ENCODE measurements at regions not wholly inside any gene's neighbourhood (a gene's known extent, or its start where the extent isn't known, plus 50 kb on each side); places are given as distances from the start of the nearest gene placed in this dataset.

- TF ChIP-seq CREB1 (IDR thresholded peaks at IDR 0.05; ENCODE audit: low read depth), result no peak
Measured at GRCh38 chr3:161821591-161821990, 325.0 kb downstream of the OTOL1 start (continued).

- H3K9ac ChIP-seq (ENCODE audit: control insufficient read depth, insufficient read depth, low read length), result no peak overlapping the region
- no peak overlapping the region for H3K4me2 ChIP-seq (ENCODE audit: control insufficient read depth, insufficient read depth)
- no peak overlapping the region for H2AFZ ChIP-seq (ENCODE audit: control insufficient read depth, low read depth, low read length)
- FAIRE-seq (no peak), DNase-seq (ENCODE audit: low read depth, low spot score) (no peak), ATAC-seq (no peak)
- H3K9me3 ChIP-seq (replicated peaks; ENCODE audit: control insufficient read depth, insufficient read depth, low read length), result no peaks in the 10 kb centered on the region
- intact Hi-C loops (cut with micrococcal nuclease; ENCODE audit: unreplicated experiment) (no loop called here), in situ Hi-C loops (cut with MboI) (no loop called here)
- ChIA-PET POLR2A (no interaction called here), SMC1A (ENCODE audit: uncharacterized antibody, unreplicated experiment) (interaction anchor here (0.9 to 1.4 kb wide), 2 partner anchors 18 to 40 kb away, joined by 3 to 4 read pairs; no protein-coding TSS in a partner anchor), RAD21 (ENCODE audit: unreplicated experiment) (no interaction called here), CTCF (no interaction called here)
- H3K4me3 ChIP-seq, result no peak overlapping the region
- H3K4me1 ChIP-seq (ENCODE audit: control insufficient read depth, insufficient read depth, low read length), result no peaks in the 10 kb centered on the region
- no peak for TF ChIP-seq TARDBP (IDR thresholded peaks at IDR 0.05; ENCODE audit: borderline replicate concordance)
- no peak for TF ChIP-seq BCLAF1 (IDR thresholded peaks at IDR 0.05)
- no peaks in the 10 kb centered on the region for H3K79me2 ChIP-seq (ENCODE audit: control insufficient read depth, insufficient read depth, low read length)
- H3K27ac ChIP-seq (ENCODE audit: control insufficient read depth, insufficient read depth), result no peak overlapping the region
- H3K27me3 ChIP-seq (replicated peaks in 1 of 2; ENCODE audit: control insufficient read depth in 2 of 2, insufficient read depth in 2 of 2, low read length in 1 of 2), result no peaks in the 10 kb centered on the region; a peak in 1 of 4 replicates
- no peaks in the 10 kb centered on the region for H3K36me3 ChIP-seq (ENCODE audit: control insufficient read depth in 2 of 2, insufficient read depth in 2 of 2, low read length in 1 of 2)
- 31% methylated on average over 3 of the region's 3 CpGs for WGBS (ENCODE audit: insufficient coverage, insufficient replicate concordance, low lambda C conversion rate, missing lambda C conversion rate)
- BruUV-seq (replicated peaks), result no TSS peak
- no peaks in the 10 kb centered on the region for H4K20me1 ChIP-seq (ENCODE audit: control insufficient read depth, insufficient read depth)
Measured at GRCh38 chr3:161822291-161822690, 325.7 kb downstream of the OTOL1 start.

- no peaks in the 10 kb centered on the region for H3K9me3 ChIP-seq (replicated peaks; ENCODE audit: control insufficient read depth, insufficient read depth, low read length)
- H3K36me3 ChIP-seq (ENCODE audit: control insufficient read depth in 2 of 2, insufficient read depth in 2 of 2, low read length in 1 of 2), result no peaks in the 10 kb centered on the region
- FAIRE-seq (no peak), ATAC-seq (no peak), DNase-seq (ENCODE audit: low read depth, low spot score) (no peak)
- H3K4me3 ChIP-seq, result no peak overlapping the region
- POLR2A ChIA-PET, result no interaction called here
- 27% methylated on average over 3 of the region's 3 CpGs for WGBS (ENCODE audit: insufficient coverage, insufficient replicate concordance, low lambda C conversion rate, missing lambda C conversion rate)
- in situ Hi-C loops (cut with MboI) (no loop called here), intact Hi-C loops (cut with micrococcal nuclease; ENCODE audit: unreplicated experiment) (no loop called here)
- H3K4me1 ChIP-seq (ENCODE audit: control insufficient read depth, insufficient read depth, low read length), result no peaks in the 10 kb centered on the region
- RAD21 ChIA-PET (ENCODE audit: unreplicated experiment), result no interaction called here
- no peak overlapping the region for H3K4me2 ChIP-seq (ENCODE audit: control insufficient read depth, insufficient read depth)
- no peaks in the 10 kb centered on the region; a peak in 1 of 4 replicates for H3K27me3 ChIP-seq (replicated peaks in 1 of 2; ENCODE audit: control insufficient read depth in 2 of 2, insufficient read depth in 2 of 2, low read length in 1 of 2)
- BruUV-seq (replicated peaks), result no TSS peak
- no peak overlapping the region for H3K9ac ChIP-seq (ENCODE audit: control insufficient read depth, insufficient read depth, low read length)
- no peaks in the 10 kb centered on the region for H3K79me2 ChIP-seq (ENCODE audit: control insufficient read depth, insufficient read depth, low read length)
- no peak overlapping the region for H2AFZ ChIP-seq (ENCODE audit: control insufficient read depth, low read depth, low read length)
- no peak overlapping the region for H3K27ac ChIP-seq (ENCODE audit: control insufficient read depth, insufficient read depth)
- H4K20me1 ChIP-seq (ENCODE audit: control insufficient read depth, insufficient read depth), result no peaks in the 10 kb centered on the region
- SMC1A ChIA-PET (ENCODE audit: uncharacterized antibody, unreplicated experiment), result no interaction called here
- CTCF ChIA-PET, result interaction anchor here (0.8 kb wide), 1 partner anchor 31 kb away, joined by 3 read pairs; no protein-coding TSS in a partner anchor
- TF ChIP-seq CREB1 (IDR thresholded peaks at IDR 0.05; ENCODE audit: low read depth) (no peak), KAT2A (conservative IDR thresholded peaks at IDR 0.05; ENCODE audit: control insufficient read depth, low read depth, low read length) (no peak), CHD4 (IDR thresholded peaks at IDR 0.05) (no peak), HSF1 (IDR thresholded peaks at IDR 0.05; ENCODE audit: low read depth, low read length) (no peak), NR2C2 (IDR thresholded peaks at IDR 0.05; ENCODE audit: borderline replicate concordance, control insufficient read depth, insufficient read length, low read depth) (no peak), POLR2AphosphoS5 (IDR thresholded peaks at IDR 0.05; ENCODE audit: low read length) (no peak)
Measured at GRCh38 chr3:161823910-161824309, 327.3 kb downstream of the OTOL1 start.
